ENCODE measurements at regions not wholly inside any gene's neighbourhood (a gene's known extent, or its start where the extent isn't known, plus 50 kb on each side); places are given as distances from the start of the nearest gene placed in this dataset.

- TF ChIP-seq TAF1 (IDR thresholded peaks at IDR 0.05; ENCODE audit: borderline replicate concordance, insufficient read depth, low read length) (no peak), POLR2AphosphoS5 (IDR thresholded peaks at IDR 0.05; ENCODE audit: low read depth, low read length) (no peak), FOXP2 (optimal IDR thresholded peaks at IDR 0.05; ENCODE audit: borderline replicate concordance, extremely low read depth, extremely low read length, insufficient read depth) (no peak), SIN3A (IDR thresholded peaks at IDR 0.05; ENCODE audit: borderline replicate concordance, insufficient read depth, low read length) (no peak)
- TF ChIP-seq, protein P1, sequence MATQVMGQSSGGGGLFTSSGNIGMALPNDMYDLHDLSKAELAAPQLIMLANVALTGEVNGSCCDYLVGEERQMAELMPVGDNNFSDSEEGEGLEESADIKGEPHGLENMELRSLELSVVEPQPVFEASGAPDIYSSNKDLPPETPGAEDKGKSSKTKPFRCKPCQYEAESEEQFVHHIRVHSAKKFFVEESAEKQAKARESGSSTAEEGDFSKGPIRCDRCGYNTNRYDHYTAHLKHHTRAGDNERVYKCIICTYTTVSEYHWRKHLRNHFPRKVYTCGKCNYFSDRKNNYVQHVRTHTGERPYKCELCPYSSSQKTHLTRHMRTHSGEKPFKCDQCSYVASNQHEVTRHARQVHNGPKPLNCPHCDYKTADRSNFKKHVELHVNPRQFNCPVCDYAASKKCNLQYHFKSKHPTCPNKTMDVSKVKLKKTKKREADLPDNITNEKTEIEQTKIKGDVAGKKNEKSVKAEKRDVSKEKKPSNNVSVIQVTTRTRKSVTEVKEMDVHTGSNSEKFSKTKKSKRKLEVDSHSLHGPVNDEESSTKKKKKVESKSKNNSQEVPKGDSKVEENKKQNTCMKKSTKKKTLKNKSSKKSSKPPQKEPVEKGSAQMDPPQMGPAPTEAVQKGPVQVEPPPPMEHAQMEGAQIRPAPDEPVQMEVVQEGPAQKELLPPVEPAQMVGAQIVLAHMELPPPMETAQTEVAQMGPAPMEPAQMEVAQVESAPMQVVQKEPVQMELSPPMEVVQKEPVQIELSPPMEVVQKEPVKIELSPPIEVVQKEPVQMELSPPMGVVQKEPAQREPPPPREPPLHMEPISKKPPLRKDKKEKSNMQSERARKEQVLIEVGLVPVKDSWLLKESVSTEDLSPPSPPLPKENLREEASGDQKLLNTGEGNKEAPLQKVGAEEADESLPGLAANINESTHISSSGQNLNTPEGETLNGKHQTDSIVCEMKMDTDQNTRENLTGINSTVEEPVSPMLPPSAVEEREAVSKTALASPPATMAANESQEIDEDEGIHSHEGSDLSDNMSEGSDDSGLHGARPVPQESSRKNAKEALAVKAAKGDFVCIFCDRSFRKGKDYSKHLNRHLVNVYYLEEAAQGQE (IDR thresholded peaks at IDR 0.05; ENCODE audit: insufficient read depth in 1 of 2, low read depth in 2 of 2, low read length in 2 of 2) = no peak
These were observed 560.3 kb upstream of the CHORDC1 start for GRCh38 chr11:90783111-90783510.

GRCh38 chr11:90779098-90779497 is 556.2 kb upstream of the CHORDC1 start:
- TF ChIP-seq POLR2AphosphoS5 (IDR thresholded peaks at IDR 0.05; ENCODE audit: low read depth, low read length) = no peak
- no peak for TF ChIP-seq TAF1 (IDR thresholded peaks at IDR 0.05; ENCODE audit: borderline replicate concordance, insufficient read depth, low read length)
- TF ChIP-seq, protein P1 (IDR thresholded peaks at IDR 0.05; ENCODE audit: insufficient read depth in 1 of 2, low read depth in 2 of 2, low read length in 2 of 2) = no peak
- TF ChIP-seq FOXP2 (optimal IDR thresholded peaks at IDR 0.05; ENCODE audit: borderline replicate concordance, extremely low read depth, extremely low read length, insufficient read depth) = no peak
- TF ChIP-seq SIN3A (IDR thresholded peaks at IDR 0.05; ENCODE audit: borderline replicate concordance, insufficient read depth, low read length) = no peak

DNA sequence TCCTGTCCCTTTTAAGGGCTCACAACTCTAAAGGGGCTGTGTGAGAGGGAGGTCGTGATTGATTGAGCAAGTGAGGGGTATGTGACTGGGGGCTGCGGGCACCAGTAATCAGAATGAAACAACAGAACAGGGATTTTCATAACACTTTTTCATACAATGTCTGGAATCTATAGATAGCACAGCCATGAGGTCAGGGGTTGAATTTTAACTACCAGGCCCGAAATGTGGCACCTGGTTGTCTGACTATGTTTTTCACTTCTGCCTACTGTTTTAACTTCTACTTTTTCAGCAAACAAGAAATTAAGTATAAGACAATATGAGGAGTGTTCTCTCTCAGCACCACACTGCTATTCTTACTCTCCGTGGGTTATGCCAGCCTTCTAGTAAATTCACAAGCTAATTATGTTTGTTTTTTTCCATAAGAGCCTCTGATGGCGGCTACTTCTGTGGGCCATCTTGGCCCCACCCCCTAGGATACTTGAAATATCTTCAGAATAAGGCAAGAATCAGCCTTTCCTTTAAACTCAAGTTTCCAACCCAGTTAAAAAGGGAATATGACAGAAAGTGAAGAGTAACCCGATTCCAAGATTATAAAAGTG is 552.8 kb upstream of the CHORDC1 start:
- TF ChIP-seq POLR2AphosphoS5 (IDR thresholded peaks at IDR 0.05; ENCODE audit: low read depth, low read length) (no peak), TAF1 (IDR thresholded peaks at IDR 0.05; ENCODE audit: borderline replicate concordance, insufficient read depth, low read length) (no peak), SIN3A (IDR thresholded peaks at IDR 0.05; ENCODE audit: borderline replicate concordance, insufficient read depth, low read length) (no peak), FOXP2 (optimal IDR thresholded peaks at IDR 0.05; ENCODE audit: borderline replicate concordance, extremely low read depth, extremely low read length, insufficient read depth) (no peak)
- TF ChIP-seq, protein P1 (IDR thresholded peaks at IDR 0.05; ENCODE audit: insufficient read depth in 1 of 2, low read depth in 2 of 2, low read length in 2 of 2) = no peak

DNA sequence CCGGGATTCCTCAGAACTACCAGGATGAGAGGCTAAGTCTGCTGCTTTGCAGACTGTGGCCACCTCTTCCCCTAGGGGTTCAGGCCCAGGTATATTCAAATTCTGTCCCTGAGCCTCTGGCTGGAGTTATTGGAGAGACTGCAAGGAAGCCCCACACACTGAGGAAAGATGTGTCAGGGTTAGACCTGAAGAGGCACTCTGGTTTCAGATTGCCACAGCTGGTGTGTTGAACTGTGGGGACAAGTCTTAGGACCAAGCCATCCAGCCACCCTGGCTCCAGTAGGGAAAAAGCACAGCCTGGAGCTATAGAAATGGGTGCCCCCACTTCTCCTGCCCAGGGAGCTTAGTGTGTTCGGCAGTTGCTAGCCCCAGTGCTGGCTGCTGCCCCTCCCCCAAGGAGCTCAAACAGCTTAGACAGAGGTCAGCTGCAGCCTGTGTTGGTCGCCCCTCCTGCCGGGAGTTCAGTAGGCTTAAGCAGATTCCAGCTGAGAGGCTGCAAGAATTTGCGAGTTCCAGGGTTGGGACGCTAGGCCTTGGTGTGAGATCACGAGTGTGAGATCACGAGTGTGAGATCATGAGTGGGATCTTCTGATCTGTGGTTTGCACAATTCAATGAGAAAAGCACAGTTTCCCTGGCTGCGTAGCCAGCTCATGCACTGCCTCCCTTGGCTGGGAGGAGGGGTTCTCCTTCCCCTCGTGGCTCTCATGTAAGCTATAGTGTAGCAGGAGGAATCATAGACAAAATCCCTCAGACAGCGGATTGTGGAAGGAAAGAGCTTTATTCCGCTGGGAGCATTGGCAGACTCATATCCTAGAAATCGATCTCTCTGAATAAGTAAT is 552.1 kb upstream of the CHORDC1 start:
- TF ChIP-seq POLR2AphosphoS5 (IDR thresholded peaks at IDR 0.05; ENCODE audit: low read depth, low read length) (no peak), FOXP2 (optimal IDR thresholded peaks at IDR 0.05; ENCODE audit: borderline replicate concordance, extremely low read depth, extremely low read length, insufficient read depth) (no peak)

DNA sequence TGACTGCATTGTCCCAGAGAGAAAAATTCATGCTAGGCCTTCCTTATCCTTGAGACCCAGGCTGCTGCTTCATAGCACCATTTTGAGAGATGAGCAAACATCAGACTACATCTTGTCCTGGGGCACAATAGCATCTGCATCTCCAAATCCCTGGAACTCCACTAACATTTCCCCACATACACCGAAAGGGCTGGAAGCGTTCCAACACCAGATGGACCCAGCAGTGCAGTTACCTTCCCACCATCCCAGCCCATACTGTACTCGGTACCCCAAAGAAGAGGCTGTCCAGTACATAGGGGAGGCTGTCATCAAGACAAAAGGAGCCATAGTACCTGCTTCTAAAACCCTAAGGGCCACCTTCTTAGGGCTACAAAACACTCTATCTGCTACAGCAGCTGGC is 547.2 kb upstream of the CHORDC1 start:
- TF ChIP-seq POLR2AphosphoS5 (IDR thresholded peaks at IDR 0.05; ENCODE audit: low read depth, low read length) (no peak), FOXP2 (optimal IDR thresholded peaks at IDR 0.05; ENCODE audit: borderline replicate concordance, extremely low read depth, extremely low read length, insufficient read depth) (no peak), SIN3A (IDR thresholded peaks at IDR 0.05; ENCODE audit: borderline replicate concordance, insufficient read depth, low read length) (no peak), TAF1 (IDR thresholded peaks at IDR 0.05; ENCODE audit: borderline replicate concordance, insufficient read depth, low read length) (no peak)
- TF ChIP-seq, protein P1 (IDR thresholded peaks at IDR 0.05; ENCODE audit: insufficient read depth in 1 of 2, low read depth in 2 of 2, low read length in 2 of 2) = no peak
